Right renal cortex interstitium (tissue), 3 donors: ENCODE measurements at regions not wholly inside any gene's neighbourhood (a gene's known extent, or its start where the extent isn't known, plus 50 kb on each side); places are given as distances from the start of the nearest gene placed in this dataset.

Experiments
- DNase-seq, 3 donors: peaks; one replicate each; pipeline ENCODE4 v3.0.0-alpha.2; 2013; ENCODE audit warnings: low read depth in 3 of 3, low spot score in 2 of 3

DNA sequence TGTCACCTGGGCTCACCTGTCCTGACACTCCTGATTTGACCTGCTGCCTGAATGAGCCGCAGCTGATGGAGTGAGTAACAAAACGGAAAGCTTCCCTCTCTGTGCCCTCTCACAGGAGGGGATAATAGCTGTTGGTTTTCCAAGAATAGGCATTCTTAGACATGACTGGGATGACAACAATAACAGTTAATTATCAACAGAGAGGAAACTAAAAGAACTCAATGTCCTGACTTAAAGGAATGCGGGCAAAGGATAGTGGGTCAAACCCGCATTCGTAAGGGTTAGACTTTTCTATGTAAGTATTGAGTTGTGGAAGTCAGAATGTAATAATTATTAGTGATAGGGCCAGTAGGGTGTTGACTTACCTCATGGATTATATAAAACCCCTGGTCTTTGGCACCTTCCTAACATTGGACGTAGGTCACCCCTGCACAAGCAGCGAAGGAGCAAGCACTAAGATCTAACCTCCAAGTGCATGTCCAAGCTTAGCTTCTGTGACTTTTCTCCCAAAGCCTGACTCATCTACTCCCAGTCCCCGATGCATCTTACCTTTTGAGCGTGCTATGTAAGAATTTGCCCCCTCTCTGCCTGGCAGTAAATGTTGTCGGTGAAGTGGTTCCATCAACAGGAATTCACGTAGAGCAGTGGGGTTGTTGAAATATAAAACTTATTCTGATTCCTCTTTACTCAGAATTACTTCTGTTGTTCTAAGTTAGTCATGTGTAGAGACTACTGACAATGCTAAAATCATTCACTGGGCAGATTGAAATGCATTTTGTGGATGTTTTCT lies 442.3 kb downstream of the FGF9 start:
- DNase-seq, result no peak

DNA sequence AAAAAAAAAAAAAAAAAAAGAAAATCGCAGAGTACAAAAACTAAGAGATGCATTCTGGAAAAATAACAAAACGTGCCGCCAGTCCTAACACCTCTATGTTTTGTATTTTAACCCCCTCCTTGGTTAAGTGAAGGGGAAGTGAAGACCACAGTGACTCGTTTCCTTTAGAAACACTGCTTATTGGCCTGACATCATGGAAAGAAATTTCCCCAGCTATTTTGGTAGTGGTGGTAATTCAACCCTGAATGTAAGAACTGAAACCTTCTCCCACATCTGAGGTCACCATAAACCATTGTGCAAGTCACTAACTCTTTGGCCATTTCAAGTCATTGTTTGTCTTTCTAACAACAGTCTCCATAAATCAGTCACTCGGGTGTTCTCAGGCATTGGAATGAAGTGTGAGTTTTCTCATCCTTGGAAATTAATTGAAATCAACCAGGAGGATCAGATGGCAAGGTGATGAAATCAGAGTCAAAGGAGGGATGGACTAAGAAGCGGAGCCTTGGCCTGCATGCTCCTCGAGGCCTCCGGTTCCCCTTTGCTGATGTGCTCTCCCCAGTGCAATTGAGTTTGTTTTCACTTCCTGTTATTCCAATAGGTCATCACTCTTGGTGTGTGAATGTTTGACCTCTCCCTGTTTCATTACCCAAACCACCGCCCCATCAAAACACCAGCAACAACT lies 443.9 kb downstream of the FGF9 start:
- DNase-seq, result peak; percentile 64 to 82 (median 65)

DNA sequence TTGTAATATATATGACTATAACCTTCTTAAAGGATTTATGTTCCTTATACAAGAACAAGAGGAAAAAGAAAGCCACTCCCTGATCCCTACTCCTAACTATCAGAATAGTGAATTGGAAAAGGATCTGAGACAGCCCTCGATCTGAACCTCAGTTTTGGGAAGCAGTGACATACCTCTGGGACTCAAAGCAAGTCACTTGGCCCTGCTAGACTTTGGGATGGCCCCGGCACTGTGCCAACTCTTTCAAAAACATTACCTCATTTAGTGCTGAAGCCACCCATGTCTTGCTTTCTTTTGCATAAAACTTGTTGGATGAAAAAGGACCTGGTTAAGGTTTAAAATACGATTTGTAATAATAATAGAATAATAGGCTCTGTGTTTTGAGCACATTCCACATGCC lies 447.3 kb downstream of the FGF9 start:
- DNase-seq, result no peak

DNA sequence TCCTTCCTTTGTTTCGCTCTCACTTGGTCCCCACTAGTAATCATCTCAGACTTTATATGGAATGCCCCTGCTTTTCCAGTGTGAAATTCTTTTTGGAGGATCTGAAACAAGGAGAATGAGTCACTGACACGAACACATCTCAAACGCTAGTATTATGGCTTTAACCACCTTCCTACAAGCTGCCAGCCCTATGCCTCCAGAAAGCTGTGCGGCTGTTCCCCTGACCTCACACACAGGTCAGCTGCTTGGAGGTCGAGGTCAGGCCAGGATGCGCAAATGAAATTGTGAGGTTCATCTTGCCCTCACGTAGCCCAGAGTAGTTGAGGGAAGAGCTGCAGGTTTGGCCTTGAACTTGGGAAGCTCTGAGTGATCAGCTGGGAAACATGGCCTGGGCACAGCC lies 449.8 kb downstream of the FGF9 start:
- no peak for DNase-seq

DNA sequence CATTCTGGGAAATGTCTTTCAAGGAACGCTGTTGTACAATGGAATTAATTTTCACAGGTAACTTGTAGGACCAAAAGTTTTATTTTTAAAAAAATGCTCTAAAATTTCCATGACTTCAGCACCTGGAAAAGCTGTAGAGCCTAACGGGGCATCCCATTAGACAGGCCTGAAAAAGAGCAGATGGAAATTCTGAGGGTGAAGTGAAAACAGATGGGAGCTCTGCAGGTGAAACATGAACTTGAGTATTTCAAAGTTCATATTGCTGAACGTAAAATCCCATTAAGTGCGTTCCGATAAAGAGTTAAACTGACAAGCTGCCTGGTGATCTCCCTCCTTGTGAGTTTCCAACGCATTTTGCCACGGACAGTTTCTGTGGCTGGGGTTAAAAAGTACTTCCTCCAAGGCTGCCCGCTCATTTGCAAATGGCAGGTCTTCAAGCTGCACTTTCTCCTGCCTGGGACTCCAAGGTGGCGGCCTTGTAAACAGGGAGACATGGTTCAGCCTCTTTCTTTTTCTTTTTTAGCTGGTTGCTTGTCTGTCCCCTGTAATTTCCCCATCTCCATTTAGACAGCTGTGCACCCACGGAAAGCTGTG lies 450.4 kb downstream of the FGF9 start:
- DNase-seq, result no peak

- DNase-seq, result no peak
Observed at GRCh38 chr13:22126433-22127021, 455.7 kb downstream of the FGF9 start.

- DNase-seq, result no peak
Observed at GRCh38 chr13:22127277-22128164, 456.6 kb downstream of the FGF9 start.

DNA sequence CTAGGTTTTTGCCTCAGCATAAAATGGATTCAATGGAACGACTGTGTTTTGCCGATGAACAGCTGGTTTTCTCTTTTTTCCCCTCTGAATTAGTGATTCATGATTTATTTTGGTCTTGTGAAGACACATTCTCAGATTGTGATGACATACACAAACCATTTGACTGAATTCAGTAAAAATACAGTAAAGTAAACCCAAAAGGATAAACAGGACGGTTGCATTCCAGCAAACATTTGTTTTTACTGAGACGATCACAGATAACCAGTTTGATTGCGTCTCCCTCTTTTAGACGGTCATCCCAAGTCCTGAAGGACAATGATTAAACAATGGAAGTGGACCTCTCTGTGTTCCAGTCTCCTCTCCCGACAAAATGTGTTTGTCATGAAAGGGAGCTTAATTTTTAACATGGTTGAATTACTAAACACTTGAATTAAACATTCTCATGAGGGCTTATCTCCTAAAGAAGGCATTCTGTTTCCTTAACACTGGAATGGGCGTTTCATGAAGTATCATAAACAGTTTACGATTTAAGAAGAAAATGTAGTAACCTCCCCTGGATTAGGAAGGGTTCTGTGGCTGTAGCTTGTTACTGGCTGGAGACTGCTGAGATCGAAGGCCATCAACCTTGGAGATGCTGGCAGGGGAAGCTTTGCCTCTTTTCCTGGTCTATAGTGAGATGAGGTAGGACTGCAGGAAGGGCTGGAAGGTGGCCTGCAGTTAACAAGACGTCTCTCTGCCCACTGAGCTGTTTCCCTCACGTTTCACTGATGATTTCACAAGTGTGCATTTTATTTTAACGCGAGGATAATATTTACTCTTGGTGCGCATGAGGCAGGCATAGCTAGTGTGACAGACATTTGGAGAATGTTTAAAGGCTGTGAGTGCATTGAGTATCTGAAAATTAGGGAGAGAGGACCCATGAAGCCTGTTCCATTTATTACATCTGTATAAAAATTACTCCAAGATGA lies 457.9 kb downstream of the FGF9 start:
- no peak for DNase-seq

GRCh38 chr13:22130254-22130653 lies 459.4 kb downstream of the FGF9 start:
- DNase-seq, result no peak

DNA sequence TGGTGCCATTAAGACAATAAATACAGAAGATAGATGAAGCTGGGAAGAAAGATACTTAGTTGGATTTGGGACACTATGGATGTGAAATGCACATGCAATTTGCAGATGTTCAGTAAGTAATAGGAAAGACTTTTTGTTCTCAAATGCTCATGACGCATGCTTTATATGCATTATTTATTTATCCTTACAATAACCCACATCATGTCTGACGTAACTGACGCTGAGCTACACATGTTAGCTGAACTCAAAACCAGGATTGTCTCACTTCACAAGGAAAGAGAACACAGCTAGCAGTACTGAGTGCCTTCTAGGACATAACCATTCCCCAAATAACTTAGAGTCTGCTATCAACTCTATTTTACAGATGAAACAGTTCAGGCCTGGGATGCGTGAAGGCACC lies 463.4 kb downstream of the FGF9 start:
- DNase-seq, result no peak

DNA sequence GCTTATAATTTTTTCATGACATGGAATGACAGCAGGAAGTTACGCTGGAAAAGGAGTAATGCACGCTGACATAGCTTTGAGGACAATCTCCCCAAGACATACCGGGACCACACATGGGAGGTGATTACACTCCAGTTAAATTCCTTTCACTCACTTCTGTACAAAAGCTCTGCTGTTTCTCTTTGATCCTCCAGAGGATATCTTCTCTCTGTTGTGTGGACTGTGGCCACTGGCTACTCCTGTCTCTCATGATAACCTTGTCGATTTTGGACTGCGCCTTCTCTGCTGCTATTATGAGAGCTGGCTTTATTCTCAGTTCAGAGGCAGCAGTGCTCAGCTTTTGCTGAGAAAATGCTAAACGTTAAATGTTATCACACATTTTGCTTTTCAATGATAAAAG lies 464.6 kb downstream of the FGF9 start:
- no peak for DNase-seq

DNA sequence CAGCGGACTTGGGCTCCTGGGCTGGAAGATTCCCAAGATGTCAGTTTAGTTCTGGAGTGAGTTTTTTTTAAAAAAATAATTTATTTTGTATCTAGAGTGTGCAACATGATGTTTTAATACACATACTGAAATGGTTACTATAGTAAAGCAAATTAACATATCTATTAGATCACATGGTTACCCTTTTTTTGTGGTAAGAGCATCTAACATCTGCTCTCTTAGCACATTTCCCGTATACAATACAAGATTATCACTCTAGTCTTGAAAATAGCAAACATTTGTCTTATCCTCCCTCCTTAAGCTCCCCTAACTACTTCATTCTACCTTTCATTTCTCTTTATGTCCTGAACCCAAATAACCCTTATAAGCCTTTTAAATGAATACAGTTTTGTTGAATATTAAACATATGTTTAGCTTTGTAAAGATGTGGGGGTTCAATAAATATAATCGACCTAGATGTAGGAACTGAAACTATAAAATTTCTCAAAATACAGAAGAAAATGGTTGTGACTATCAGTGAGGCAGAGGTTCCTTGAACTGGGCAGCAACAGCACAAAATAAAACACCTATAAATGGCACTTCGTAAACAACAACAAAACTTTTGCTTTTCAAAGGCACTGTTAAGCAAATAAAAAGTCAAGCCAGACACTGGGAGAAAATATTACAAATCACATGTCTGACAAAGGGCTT lies 466.6 kb downstream of the FGF9 start:
- no peak for DNase-seq

- no peak for DNase-seq
Observed at GRCh38 chr13:22138947-22139346, 468.1 kb downstream of the FGF9 start.

GRCh38 chr13:22141716-22142115 lies 470.8 kb downstream of the FGF9 start:
- DNase-seq, result no peak

DNA sequence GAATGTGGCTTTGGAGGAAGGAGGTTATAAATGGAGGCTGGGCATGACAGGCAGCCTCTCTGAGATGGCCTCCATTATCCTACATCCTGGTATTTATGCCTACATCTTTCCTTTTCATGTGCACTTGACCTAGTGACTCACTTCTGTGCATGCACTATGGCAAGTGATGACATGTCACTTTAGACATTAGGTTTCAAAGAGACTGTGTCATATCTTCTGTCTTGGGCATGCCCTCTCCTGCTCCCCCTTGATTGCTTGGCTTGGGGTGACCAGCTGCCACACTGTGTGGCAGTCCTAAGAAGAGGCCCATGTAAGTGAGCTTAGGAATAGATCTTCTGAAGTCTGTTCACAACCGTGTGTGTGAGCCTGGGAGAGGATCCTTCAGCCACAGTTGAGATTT lies 472.8 kb downstream of the FGF9 start:
- no peak for DNase-seq

DNA sequence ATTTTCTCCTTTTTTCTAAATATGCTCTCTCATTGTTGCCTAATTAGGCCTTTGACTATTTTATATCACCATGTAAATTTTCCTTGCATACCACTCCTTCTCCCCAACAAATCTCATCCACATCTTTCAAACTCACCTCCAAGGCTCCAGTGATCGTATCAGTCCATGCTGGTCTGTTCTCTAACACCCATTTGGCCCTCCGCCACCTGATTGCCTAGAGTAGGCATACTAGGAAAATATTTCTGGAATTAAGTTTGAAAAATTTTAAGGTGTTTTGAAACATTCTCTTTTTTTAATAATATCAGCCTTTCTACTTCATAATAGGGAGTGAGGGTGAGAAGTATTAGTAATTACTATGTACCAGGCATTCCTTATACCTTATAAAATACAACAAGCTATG lies 473.9 kb downstream of the FGF9 start:
- no peak for DNase-seq

GRCh38 chr13:22148187-22148586 lies 477.3 kb downstream of the FGF9 start:
- no peak for DNase-seq

DNA sequence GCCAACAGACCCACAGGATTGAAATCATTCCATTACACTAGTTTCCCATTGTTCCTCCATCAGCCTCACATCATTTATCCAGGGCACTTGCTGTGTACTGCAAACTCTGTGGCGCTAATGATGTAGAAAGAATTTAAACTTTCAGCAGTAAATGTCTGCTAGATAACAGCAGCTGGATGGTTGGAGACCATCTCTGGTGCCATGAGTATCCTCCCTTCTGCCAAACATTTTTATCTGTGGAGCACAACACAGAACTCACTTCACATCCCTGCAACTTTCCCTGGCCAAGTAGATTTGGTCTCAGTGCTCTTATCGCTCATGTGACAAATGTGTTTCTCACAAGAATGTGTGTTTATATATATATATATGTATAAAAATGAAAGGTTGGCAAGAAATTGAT lies 481.9 kb downstream of the FGF9 start:
- DNase-seq, result no peak

DNA sequence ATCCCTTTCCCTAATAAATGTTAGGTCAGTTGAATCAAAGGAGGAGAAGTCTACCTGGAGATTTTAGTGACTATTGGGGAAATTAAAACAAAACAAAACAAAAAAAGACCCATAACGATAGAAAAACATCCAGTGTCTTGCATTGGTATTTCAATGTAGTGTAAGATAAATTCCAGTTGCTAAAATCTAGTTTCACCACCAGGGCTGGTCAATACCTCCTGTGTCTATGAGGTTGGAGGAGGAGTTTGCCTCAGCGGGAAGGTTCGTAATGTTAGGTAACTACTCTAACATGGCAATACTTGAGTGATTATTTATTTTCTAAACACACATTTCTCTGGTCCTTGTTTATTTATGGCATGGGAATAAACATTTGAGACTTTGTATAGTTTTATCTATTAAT lies 483.2 kb downstream of the FGF9 start:
- DNase-seq, result no peak
